Fibroblast of upper back skin (primary cell): ENCODE measurements at regions not wholly inside any gene's neighbourhood (a gene's known extent, or its start where the extent isn't known, plus 50 kb on each side); places are given as distances from the start of the nearest gene placed in this dataset.

ENCODE experiments used
- DNase-seq: peaks from one replicate; pipeline ENCODE4 v3.0.0-alpha.2; 2013

- DNase-seq = no peak
Measured at GRCh38 chr1:191608367-191608766, 549.9 kb upstream of the RGS18 start.

- no peak for DNase-seq
Measured at GRCh38 chr1:191609305-191609704, 549.0 kb upstream of the RGS18 start.

- no peak for DNase-seq
Measured at GRCh38 chr1:191615101-191615821, 543.0 kb upstream of the RGS18 start.

- no peak for DNase-seq
Measured at GRCh38 chr1:191618181-191618580, 540.1 kb upstream of the RGS18 start.

- no peak for DNase-seq
Measured at GRCh38 chr1:191620883-191621282, 537.4 kb upstream of the RGS18 start.

GRCh38 chr1:191624044-191624443 is 534.2 kb upstream of the RGS18 start:
- DNase-seq = no peak

- DNase-seq = no peak
Measured at GRCh38 chr1:191629836-191630235, 528.4 kb upstream of the RGS18 start.

GRCh38 chr1:191634801-191635508 is 523.3 kb upstream of the RGS18 start:
- no peak for DNase-seq

- no peak for DNase-seq
Measured at GRCh38 chr1:191636345-191636744, 521.9 kb upstream of the RGS18 start.

- DNase-seq = peak; percentile 61
Measured at GRCh38 chr1:191641420-191642260, 516.6 kb upstream of the RGS18 start.

- DNase-seq = no peak
Measured at GRCh38 chr1:191643060-191643459, 515.2 kb upstream of the RGS18 start.

GRCh38 chr1:191648939-191649338 is 509.3 kb upstream of the RGS18 start:
- no peak for DNase-seq

- DNase-seq = no peak
Measured at GRCh38 chr1:191662051-191662450, 496.2 kb upstream of the RGS18 start.

GRCh38 chr1:191662746-191663145 is 495.5 kb upstream of the RGS18 start:
- DNase-seq = no peak

GRCh38 chr1:191668525-191668924 is 489.7 kb upstream of the RGS18 start:
- no peak for DNase-seq

GRCh38 chr1:191669629-191670028 is 488.6 kb upstream of the RGS18 start:
- peak; percentile 3 for DNase-seq

- DNase-seq = peak; percentile 46
Measured at GRCh38 chr1:191671236-191671635, 487.0 kb upstream of the RGS18 start.

- DNase-seq = peak; percentile 1
Measured at GRCh38 chr1:191674626-191675179, 483.6 kb upstream of the RGS18 start.

- DNase-seq = no peak
Measured at GRCh38 chr1:191675856-191676783, 482.1 kb upstream of the RGS18 start.

GRCh38 chr1:191685669-191686068 is 472.6 kb upstream of the RGS18 start:
- DNase-seq = no peak

GRCh38 chr1:191687721-191688120 is 470.5 kb upstream of the RGS18 start:
- DNase-seq = no peak

- DNase-seq = no peak
Measured at GRCh38 chr1:191690931-191691330, 467.3 kb upstream of the RGS18 start.
